SK-N-SH treated with all-trans-retinoic acid at 6 μM for 48 hours (cell line): ENCODE measurements at regions not wholly inside any gene's neighbourhood (a gene's known extent, or its start where the extent isn't known, plus 50 kb on each side); places are given as distances from the start of the nearest gene placed in this dataset.

ENCODE experiments used
- ATAC-seq: fragments of 200-7000 bp; cut with Tn5 transposase; 3 replicates; pipeline ENCODE4 v1.9.1; 2020; ENCODE audit warnings: mild to moderate bottlenecking, moderate library complexity
- ARNTL ChIP-seq: fragments of 450-650 bp; formaldehyde crosslinking; IDR thresholded peaks from 2 replicates; pipeline ENCODE4 v1.5.0; 2020; ENCODE audit warnings: low read depth, mild to moderate bottlenecking, moderate library complexity, borderline replicate concordance
- BACH2 ChIP-seq: fragments of 250-450 bp; sonication (Bioruptor Pico); IDR thresholded peaks from 2 replicates; pipeline ENCODE4 v1.9.0; 2021; ENCODE audit warnings: mild to moderate bottlenecking, borderline replicate concordance
- CREB5 ChIP-seq: fragments of 250-450 bp; sonication (Bioruptor Pico); IDR thresholded peaks from 2 replicates; pipeline ENCODE4 v1.5.1; 2020; ENCODE audit warnings: low read depth, mild to moderate bottlenecking, moderate library complexity
- CSDC2 ChIP-seq: fragments of 250-450 bp; sonication (Bioruptor Pico); IDR thresholded peaks from 2 replicates; pipeline ENCODE4 v1.5.0; 2020; ENCODE audit warnings: mild to moderate bottlenecking, moderate library complexity
- CSRNP3 ChIP-seq: fragments of 250-450 bp; sonication (Bioruptor Pico); IDR thresholded peaks from 2 replicates; pipeline ENCODE4 v1.5.1; 2021; ENCODE audit warnings: mild to moderate bottlenecking, moderate library complexity
- ESRRG ChIP-seq: fragments of 250-450 bp; sonication (Bioruptor Pico); IDR thresholded peaks from 2 replicates; pipeline ENCODE4 v1.6.1; 2021; ENCODE audit warnings: mild to moderate bottlenecking
- GLIS3 ChIP-seq: fragments of 250-450 bp; sonication (Bioruptor Pico); IDR thresholded peaks from 2 replicates; pipeline ENCODE4 v1.5.0; 2020; ENCODE audit warnings: mild to moderate bottlenecking, moderate library complexity
- ISL1 ChIP-seq: fragments of 250-450 bp; sonication (Bioruptor Pico); IDR thresholded peaks from 2 replicates; pipeline ENCODE4 v2.1.2; 2022; ENCODE audit warnings: mild to moderate bottlenecking, moderate library complexity
- OSR1 ChIP-seq: fragments of 250-450 bp; sonication (Bioruptor Pico); IDR thresholded peaks from 2 replicates; pipeline ENCODE4 v1.8.0; 2022; ENCODE audit warnings: moderate library complexity, mild to moderate bottlenecking, inconsistent platforms
- PATZ1 ChIP-seq: fragments of 250-450 bp; sonication (Bioruptor Pico); IDR thresholded peaks from 2 replicates; pipeline ENCODE4 v1.8.0; 2020; ENCODE audit warnings: mild to moderate bottlenecking, moderate library complexity, borderline replicate concordance
- PPARA ChIP-seq: fragments of 250-450 bp; sonication (Bioruptor Pico); IDR thresholded peaks from 2 replicates; pipeline ENCODE4 v1.5.0; 2020; ENCODE audit warnings: mild to moderate bottlenecking, borderline replicate concordance
- RARB ChIP-seq: fragments of 250-450 bp; sonication (Bioruptor Pico); IDR thresholded peaks from 2 replicates; pipeline ENCODE4 v1.8.0; 2021; ENCODE audit warnings: mild to moderate bottlenecking, moderate library complexity
- SNAI2 ChIP-seq: fragments of 250-450 bp; sonication (Bioruptor Pico); IDR thresholded peaks from 2 replicates; pipeline ENCODE4 v1.5.0; 2020; ENCODE audit warnings: mild to moderate bottlenecking, moderate library complexity
- TCF4 ChIP-seq: fragments of 250-450 bp; sonication (Bioruptor Pico); IDR thresholded peaks from 2 replicates; pipeline ENCODE4 v1.8.0; 2021; ENCODE audit warnings: mild to moderate bottlenecking, moderate library complexity, borderline replicate concordance
- TOX ChIP-seq: fragments of 250-450 bp; sonication (Bioruptor Pico); IDR thresholded peaks from 2 replicates; pipeline ENCODE4 v1.8.0; 2021; ENCODE audit warnings: mild to moderate bottlenecking, moderate library complexity, borderline replicate concordance
- TSHZ2 ChIP-seq: fragments of 250-450 bp; sonication (Bioruptor Pico); IDR thresholded peaks from 2 replicates; pipeline ENCODE4 v1.5.0; 2020; ENCODE audit warnings: mild to moderate bottlenecking, moderate library complexity
- ZC3H10 ChIP-seq: fragments of 250-450 bp; sonication (Bioruptor Pico); IDR thresholded peaks from 2 replicates; pipeline ENCODE4 v1.5.1; 2021; ENCODE audit warnings: mild to moderate bottlenecking, moderate library complexity
- ZFP3 ChIP-seq: fragments of 250-450 bp; sonication (Bioruptor Pico); IDR thresholded peaks from 2 replicates; pipeline ENCODE4 v1.5.0; 2020; ENCODE audit warnings: mild to moderate bottlenecking, moderate library complexity
- ZNF70 ChIP-seq: fragments of 450-650 bp; formaldehyde crosslinking; IDR thresholded peaks from 2 replicates; pipeline ENCODE4 v1.5.0; 2020; ENCODE audit warnings: mild to moderate bottlenecking, moderate library complexity
- ZNF8 ChIP-seq: fragments of 450-650 bp; formaldehyde crosslinking; IDR thresholded peaks from 2 replicates; pipeline ENCODE4 v1.5.0; 2020; ENCODE audit warnings: mild to moderate bottlenecking, moderate library complexity

GRCh38 chr13:74367193-74367592 is 233.0 kb upstream of the KLF12 start:
- TF ChIP-seq RARB (CRISPR knock-in tag) = no peak
- no peak for TF ChIP-seq TCF4 (CRISPR knock-in tag)
- no peak for TF ChIP-seq ARNTL (CRISPR knock-in tag)
- TF ChIP-seq ISL1 (CRISPR knock-in tag) = no peak
- no peak for TF ChIP-seq ZFP3
- TF ChIP-seq CSDC2 (CRISPR knock-in tag) = no peak
- no peak for ATAC-seq

GRCh38 chr13:74361274-74361673 is 227.1 kb upstream of the KLF12 start:
- no peak for TF ChIP-seq BACH2 (CRISPR knock-in tag)
- no peak for TF ChIP-seq CREB5
- TF ChIP-seq ZNF8 (CRISPR knock-in tag) = no peak
- TF ChIP-seq CSRNP3 (CRISPR knock-in tag) = no peak
- TF ChIP-seq ARNTL (CRISPR knock-in tag) = no peak
- no peak for TF ChIP-seq ZNF70 (CRISPR knock-in tag)
- no peak for TF ChIP-seq ZC3H10 (CRISPR knock-in tag)
- no peak for TF ChIP-seq TOX
- no peak for TF ChIP-seq ESRRG (CRISPR knock-in tag)
- no peak for TF ChIP-seq TCF4 (CRISPR knock-in tag)
- TF ChIP-seq, all 23 proteins: peak for 0

GRCh38 chr13:74346960-74347359 is 212.8 kb upstream of the KLF12 start:
- ATAC-seq = no peak
- no peak for TF ChIP-seq ESRRG (CRISPR knock-in tag)
- TF ChIP-seq PPARA (CRISPR knock-in tag) = no peak
- no peak for TF ChIP-seq TOX
- TF ChIP-seq ZFP3 = no peak
- no peak for TF ChIP-seq BACH2 (CRISPR knock-in tag)
- TF ChIP-seq RARB (CRISPR knock-in tag) = no peak
- no peak for TF ChIP-seq SNAI2 (CRISPR knock-in tag)

More at GRCh38 chr13:74361274-74361673, 227.1 kb upstream of the KLF12 start:
- ATAC-seq = no peak

GRCh38 chr13:74338341-74338740 is 204.1 kb upstream of the KLF12 start:
- TF ChIP-seq ZC3H10 (CRISPR knock-in tag) (no peak), ZNF70 (CRISPR knock-in tag) (no peak)
- ATAC-seq = no peak

- ATAC-seq = no peak; the same call in 2 of the 3 replicates
Measured at GRCh38 chr13:74336546-74336945, 202.3 kb upstream of the KLF12 start.

More at GRCh38 chr13:74336546-74336945, 202.3 kb upstream of the KLF12 start:
- TF ChIP-seq RARB (CRISPR knock-in tag) (no peak), OSR1 (no peak), ISL1 (CRISPR knock-in tag) (no peak), ZC3H10 (CRISPR knock-in tag) (no peak), PATZ1 (CRISPR knock-in tag) (no peak), ZNF8 (CRISPR knock-in tag) (no peak), TSHZ2 (no peak), ESRRG (CRISPR knock-in tag) (no peak), CSRNP3 (CRISPR knock-in tag) (no peak), GLIS3 (no peak), BACH2 (CRISPR knock-in tag) (no peak)
